Esophagus squamous epithelium (tissue), 5 donors: ENCODE measurements at regions not wholly inside any gene's neighbourhood (a gene's known extent, or its start where the extent isn't known, plus 50 kb on each side); places are given as distances from the start of the nearest gene placed in this dataset.
A peak's percentile ranks its signal among the peaks of the same experiment; 100 is the strongest.

Experiments used
- DNase-seq: peaks from one replicate; lab custom pipeline; 2025; lab: John Stamatoyannopoulos, UW
- H3K27ac ChIP-seq, 4 donors: fragments of 200-600 bp; sonication (generic); one replicate each; pipeline ENCODE4 v1.5.1; 2016 to 2019; ENCODE audit warnings: mild to moderate bottlenecking in 1 of 4
- H3K27me3 ChIP-seq, 4 donors: fragments of 200-600 bp; sonication (generic); 1 replicate in 3 of 4; 2 replicates in 1 of 4; pipeline versions ENCODE4 v1.5.1 to v1.6.0; 2017 to 2021; ENCODE audit warnings: antibody characterized with exemption in 1 of 4
- H3K36me3 ChIP-seq, 3 donors: fragments of 200-600 bp; sonication (generic); one replicate each; pipeline ENCODE4 v1.5.1; 2016 to 2019
- H3K4me1 ChIP-seq, 3 donors: fragments of 200-600 bp; sonication (generic); one replicate each; pipeline ENCODE4 v1.5.1; 2017 to 2019
- H3K4me3 ChIP-seq, 4 donors: fragments of 200-600 bp; sonication (generic); 1 replicate in 3 of 4; 2 replicates in 1 of 4; pipeline ENCODE4 v1.5.1; 2016 to 2019; ENCODE audit warnings: mild to moderate bottlenecking in 2 of 4, moderate library complexity in 1 of 4
- H3K9me3 ChIP-seq, 3 donors: fragments of 200-600 bp; sonication (generic); one replicate each; pipeline ENCODE4 v1.5.1; 2016 to 2019
- CTCF ChIP-seq, 6 experiments: fragments of 450-650 bp in 4 of 6; fragments of 200-600 bp in 2 of 6; sonication (generic) in 2 of 6; IDR thresholded peaks; one replicate each; pipeline ENCODE4 v1.5.1; 2016 to 2019; ENCODE audit warnings: antibody characterized with exemption in 6 of 6, mild to moderate bottlenecking in 4 of 6, moderate library complexity in 4 of 6
- POLR2A ChIP-seq, 4 donors: fragments of 450-650 bp; IDR thresholded peaks; one replicate each; pipeline ENCODE4 v1.6.1; 2017; ENCODE audit warnings: antibody characterized with exemption in 4 of 4, mild to moderate bottlenecking in 4 of 4, moderate library complexity in 3 of 4
- WGBS, 2 donors: methylation state at CpG; one replicate each; pipeline ENCODE4 v1.1.5; 2018; 5-methylcytosine and 5-hydroxymethylcytosine counted together
- intact Hi-C: fragments of 100-400 bp; cut with DNase I; formaldehyde crosslinking; loops from one replicate; pipeline ENCODE4 v1.15.0; 2022
- donor health status: DM: yes; HTN: yes; CAD: no.

GRCh38 chr13:73599232-73600128 is 534.7 kb downstream of the KLF12 start:
- Histone ChIP-seq H3K4me3 (no peak overlapping the region), H3K36me3 (no peaks in the 10 kb centered on the region), H3K27ac (peak overlapping the region in 2 of 4 donors; percentile 1 to 9), H3K27me3 (no peaks in the 10 kb centered on the region), H3K4me1 (peaks cover 0 to 20% (median 4%) of the 10 kb centered on the region in 3 donors), H3K9me3 (no peaks in the 10 kb centered on the region)
- DNase-seq: no peak
- 73 to 85% methylated on average over 9 of the region's 9 CpGs for WGBS, 2 donors
- intact Hi-C loops: no loop called here
- TF ChIP-seq POLR2A (IDR thresholded peaks at IDR 0.05) (no peak), CTCF (IDR thresholded peaks at IDR 0.05) (no peak)

- intact Hi-C loops: no loop called here
- DNase-seq: no peak
- Histone ChIP-seq H3K27ac (peak overlapping the region in 1 of 4 donors; percentile 21), H3K4me1 (peaks cover 0 to 11% (median under 1%) of the 10 kb centered on the region in 3 donors), H3K4me3 (no peak overlapping the region), H3K27me3 (no peaks in the 10 kb centered on the region), H3K36me3 (no peaks in the 10 kb centered on the region), H3K9me3 (no peaks in the 10 kb centered on the region)
- WGBS, 2 donors: 27 to 49% methylated on average over 3 of the region's 3 CpGs
- TF ChIP-seq POLR2A (IDR thresholded peaks at IDR 0.05): no peak
- no peak for TF ChIP-seq CTCF (IDR thresholded peaks at IDR 0.05)
These were observed 536.0 kb downstream of the KLF12 start for GRCh38 chr13:73598020-73598712.

GRCh38 chr13:73596382-73596781 is 537.6 kb downstream of the KLF5 start:
- intact Hi-C loops: no loop called here
- no peak for TF ChIP-seq POLR2A (IDR thresholded peaks at IDR 0.05)
- no peak for TF ChIP-seq CTCF (IDR thresholded peaks at IDR 0.05)
- no peaks in the 10 kb centered on the region for H3K4me1 ChIP-seq

GRCh38 chr13:73593199-73593765 is 534.5 kb downstream of the KLF5 start:
- Histone ChIP-seq H3K36me3 (no peaks in the 10 kb centered on the region), H3K27me3 (no peaks in the 10 kb centered on the region), H3K4me1 (no peaks in the 10 kb centered on the region), H3K4me3 (no peak overlapping the region), H3K9me3 (no peaks in the 10 kb centered on the region), H3K27ac (no peak overlapping the region)
- 47 to 59% methylated on average over 6 of the region's 6 CpGs for WGBS, 2 donors
- no peak for DNase-seq
- TF ChIP-seq POLR2A (IDR thresholded peaks at IDR 0.05): no peak
- no peak for TF ChIP-seq CTCF (IDR thresholded peaks at IDR 0.05)
- intact Hi-C loops: no loop called here

More at GRCh38 chr13:73596382-73596781, 537.6 kb downstream of the KLF5 start:
- Histone ChIP-seq H3K27ac (no peak overlapping the region), H3K4me3 (no peak overlapping the region), H3K36me3 (no peaks in the 10 kb centered on the region), H3K27me3 (no peaks in the 10 kb centered on the region), H3K9me3 (no peaks in the 10 kb centered on the region)
- 72 to 76% methylated on average over 1 of the region's 1 CpG for WGBS, 2 donors
- no peak for DNase-seq
